HG03571 (cell line): ENCODE measurements at regions not wholly inside any gene's neighbourhood (a gene's known extent, or its start where the extent isn't known, plus 50 kb on each side); places are given as distances from the start of the nearest gene placed in this dataset.

Source experiments
- ATAC-seq: cut with Tn5 transposase; IDR thresholded peaks from one replicate; pipeline ENCODE4 v1.9.1; 2021; ENCODE audit not compliant: unreplicated experiment

GRCh38 chr2:167462379-167462778 is 574.1 kb downstream of the XIRP2 start:
- no peak for ATAC-seq

DNA sequence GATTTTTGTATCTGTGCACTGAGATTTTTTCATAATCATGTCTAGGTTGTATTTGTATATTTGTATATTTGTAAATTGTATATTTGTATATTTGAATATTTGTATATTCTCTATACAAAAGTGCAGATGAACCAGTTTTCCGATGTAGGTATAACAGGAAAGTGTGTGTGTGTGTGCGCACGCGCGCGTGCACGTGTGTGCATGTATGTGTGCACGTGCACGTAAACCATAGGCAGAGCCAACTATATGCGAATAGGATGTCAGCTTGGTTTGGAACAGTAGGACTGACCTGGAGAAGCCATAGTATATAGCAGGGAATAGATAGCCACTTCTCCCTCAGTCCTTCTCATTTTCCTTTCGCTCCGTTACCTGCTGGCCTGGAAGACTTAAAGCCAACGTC is 565.8 kb downstream of the XIRP2 start:
- ATAC-seq: no peak

DNA sequence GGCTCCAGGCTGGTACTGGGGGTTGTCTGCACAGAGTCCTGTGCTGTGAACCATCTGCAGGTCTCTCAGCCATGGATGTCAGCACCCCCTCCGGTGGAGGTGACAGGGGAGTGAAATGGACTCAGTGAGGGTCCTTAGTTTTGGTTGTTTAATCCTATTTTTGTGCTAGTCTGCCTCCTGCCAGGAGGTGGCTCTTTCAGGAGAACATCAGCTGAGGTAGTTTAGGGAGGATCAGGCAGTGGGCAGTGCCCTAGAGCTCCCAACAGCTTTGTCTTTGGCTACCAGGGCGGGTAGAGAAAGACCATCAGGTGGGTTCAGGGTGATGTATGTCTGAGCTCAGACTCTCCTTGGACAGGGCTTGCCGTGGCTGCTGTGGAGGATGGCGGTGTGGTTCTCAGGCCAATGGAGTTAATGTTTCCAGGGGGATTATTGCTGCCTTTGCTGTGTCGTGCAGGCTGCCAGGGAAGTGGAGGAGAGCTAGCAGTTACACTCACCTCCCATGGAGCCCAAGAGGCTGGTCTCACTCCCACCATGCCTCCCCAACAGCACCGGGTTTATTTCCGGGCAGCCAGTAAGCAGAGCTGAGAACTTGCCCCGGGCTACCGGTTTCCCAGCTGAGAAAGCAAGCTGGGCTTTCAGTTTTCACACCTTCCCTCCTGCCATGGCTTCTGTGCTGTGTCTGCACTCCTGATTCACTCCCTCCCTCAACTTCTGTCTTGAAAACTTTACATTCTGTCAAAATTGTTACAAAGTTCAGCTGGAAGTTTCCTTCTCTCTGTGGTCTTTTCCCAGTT is 563.4 kb downstream of the XIRP2 start:
- no peak for ATAC-seq

GRCh38 chr2:167450364-167450763 is 562.1 kb downstream of the XIRP2 start:
- ATAC-seq: no peak

- no peak for ATAC-seq
These were observed 552.1 kb downstream of the XIRP2 start for GRCh38 chr2:167440382-167440781.

- no peak for ATAC-seq
These were observed 549.9 kb downstream of the XIRP2 start for GRCh38 chr2:167438206-167438605.

DNA sequence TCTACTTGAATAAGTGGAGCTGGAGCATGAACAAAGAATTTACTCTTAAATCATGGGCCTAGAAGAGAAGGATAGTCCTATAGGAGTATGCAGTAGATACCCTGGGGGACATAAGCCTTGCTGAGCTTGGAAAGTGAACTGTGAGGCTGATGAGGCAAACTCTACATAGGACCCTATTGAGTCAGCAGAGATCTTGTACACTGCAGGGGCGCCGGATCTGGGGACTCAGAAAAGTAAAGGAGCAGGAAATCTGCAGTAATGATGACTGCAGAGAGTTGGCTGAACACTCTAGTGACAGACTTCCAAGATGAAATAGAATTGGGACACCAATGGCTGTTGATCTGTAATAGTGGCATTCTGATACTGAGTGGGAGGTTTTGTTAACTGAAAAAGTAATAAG is 543.7 kb downstream of the XIRP2 start:
- no peak for ATAC-seq

DNA sequence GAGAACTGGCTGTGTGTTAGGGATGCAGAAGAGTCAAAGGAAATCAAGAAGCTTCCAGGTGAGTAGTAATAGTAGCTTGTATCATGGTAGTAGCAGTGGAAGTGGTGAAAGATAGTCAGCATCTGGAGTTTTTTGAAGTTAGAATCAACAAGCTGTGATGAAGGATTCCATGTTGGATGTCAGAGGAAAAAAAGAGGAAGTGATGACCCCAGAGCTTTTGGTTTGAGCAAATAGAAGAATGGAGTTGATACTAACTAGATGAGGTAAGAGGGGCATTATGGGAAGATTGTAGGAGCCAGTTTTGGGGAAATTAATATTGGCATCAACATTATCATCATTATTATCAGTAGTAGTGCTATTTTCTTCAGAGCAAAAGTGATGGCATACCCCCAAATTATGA is 542.2 kb downstream of the XIRP2 start:
- no peak for ATAC-seq

- ATAC-seq: no peak
These were observed 536.8 kb downstream of the XIRP2 start for GRCh38 chr2:167424803-167425755.

- no peak for ATAC-seq
These were observed 535.9 kb downstream of the XIRP2 start for GRCh38 chr2:167424221-167424620.

GRCh38 chr2:167423731-167424130 is 535.5 kb downstream of the XIRP2 start:
- no peak for ATAC-seq

DNA sequence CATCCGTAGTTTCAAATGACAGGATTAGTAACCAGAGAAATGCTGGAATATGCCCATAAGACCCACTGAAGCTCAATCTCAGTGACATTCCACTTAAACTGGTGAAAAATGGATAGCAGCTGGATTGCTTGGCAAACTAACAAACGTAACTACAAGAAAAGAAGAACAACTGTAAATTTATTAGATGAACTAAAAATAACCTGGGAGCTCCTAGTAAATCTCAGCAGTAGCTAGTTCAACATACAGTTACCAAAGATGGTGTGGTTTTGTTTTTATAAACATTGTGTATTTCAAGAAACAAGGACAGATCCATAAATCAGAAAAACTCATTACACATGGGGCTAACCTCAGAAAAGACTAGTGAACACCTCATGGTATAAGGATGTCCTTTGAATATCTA is 531.9 kb downstream of the XIRP2 start:
- no peak for ATAC-seq

DNA sequence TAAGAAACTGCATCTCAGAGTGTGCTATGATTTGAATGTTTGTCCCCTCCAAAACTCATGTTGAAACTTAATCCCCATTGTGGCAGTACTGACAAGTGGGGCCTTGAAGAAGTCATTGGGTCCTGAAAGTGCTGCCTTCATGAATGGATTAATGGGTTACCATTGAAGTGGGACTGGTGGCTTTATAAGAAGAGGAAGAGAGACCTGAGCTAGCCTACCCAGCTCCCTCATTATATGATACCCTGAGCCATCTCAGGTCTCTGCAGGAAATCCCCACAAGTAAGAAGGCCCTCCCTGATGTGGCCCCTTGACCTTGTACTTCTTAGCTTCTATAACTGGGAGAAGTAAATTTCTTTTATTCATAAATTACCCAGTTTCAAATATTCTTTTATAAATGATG is 526.8 kb downstream of the XIRP2 start:
- ATAC-seq: no peak

DNA sequence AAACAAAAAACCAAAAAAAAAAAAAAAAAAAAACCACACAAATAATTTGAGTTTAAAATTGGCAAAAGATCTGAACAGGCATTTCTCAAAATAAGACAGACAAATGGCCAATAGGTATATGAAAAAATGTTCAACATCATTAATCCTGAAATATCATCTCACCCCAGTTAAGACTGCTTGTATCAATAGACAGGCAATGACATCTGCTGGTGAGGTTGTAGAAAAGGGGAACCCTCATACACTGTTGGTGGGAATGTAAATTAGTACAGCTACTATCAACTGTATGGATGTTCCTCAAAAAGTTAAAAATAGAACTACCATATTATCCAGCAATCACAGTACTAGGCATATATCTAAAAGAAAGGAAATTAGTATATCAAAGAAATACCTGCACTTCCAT is 523.1 kb downstream of the XIRP2 start:
- no peak for ATAC-seq

GRCh38 chr2:167406558-167406957 is 518.3 kb downstream of the XIRP2 start:
- no peak for ATAC-seq

GRCh38 chr2:167404627-167405284 is 516.5 kb downstream of the XIRP2 start:
- no peak for ATAC-seq

DNA sequence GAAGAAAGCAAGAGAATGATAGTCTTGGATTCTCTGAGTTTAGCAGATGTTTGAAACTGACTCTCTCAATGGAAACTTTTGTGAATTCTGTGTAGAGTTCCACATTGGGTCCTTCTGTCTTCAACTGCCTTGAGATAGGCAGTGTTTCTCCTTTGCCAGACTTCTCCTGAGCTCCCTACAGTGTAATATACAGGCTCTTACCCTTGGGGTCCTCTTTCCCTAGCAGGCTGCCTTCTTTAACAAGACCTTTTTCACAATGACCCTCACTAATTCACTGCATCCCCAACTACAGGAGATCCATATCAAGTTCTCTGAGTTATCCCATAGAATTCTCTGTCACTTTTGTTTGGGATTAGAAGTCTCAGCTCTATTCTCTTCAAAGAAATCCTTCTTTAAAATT is 513.0 kb downstream of the XIRP2 start:
- no peak for ATAC-seq

DNA sequence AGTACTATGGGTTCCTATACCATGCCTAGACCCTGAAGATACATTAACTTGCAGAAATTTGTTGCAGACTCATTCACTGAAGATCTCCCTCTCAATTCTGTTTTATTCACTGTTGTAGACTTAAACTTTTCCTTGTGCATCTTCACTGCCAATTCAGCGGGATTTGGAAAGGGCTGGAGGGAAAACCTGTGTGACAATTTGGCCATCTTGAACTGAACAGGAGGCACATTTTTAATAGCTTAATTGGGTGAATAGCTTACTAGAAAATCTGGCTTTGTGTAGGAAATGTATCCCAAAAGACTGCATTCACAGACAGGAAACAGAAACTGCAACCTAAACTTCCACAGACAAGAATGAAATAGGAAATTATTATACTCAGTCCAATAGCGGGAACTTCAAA is 512.3 kb downstream of the XIRP2 start:
- no peak for ATAC-seq

GRCh38 chr2:167398873-167399272 is 510.6 kb downstream of the XIRP2 start:
- ATAC-seq: no peak

- no peak for ATAC-seq
These were observed 500.6 kb downstream of the XIRP2 start for GRCh38 chr2:167388901-167389300.

GRCh38 chr2:167388497-167388896 is 500.2 kb downstream of the XIRP2 start:
- ATAC-seq: no peak

DNA sequence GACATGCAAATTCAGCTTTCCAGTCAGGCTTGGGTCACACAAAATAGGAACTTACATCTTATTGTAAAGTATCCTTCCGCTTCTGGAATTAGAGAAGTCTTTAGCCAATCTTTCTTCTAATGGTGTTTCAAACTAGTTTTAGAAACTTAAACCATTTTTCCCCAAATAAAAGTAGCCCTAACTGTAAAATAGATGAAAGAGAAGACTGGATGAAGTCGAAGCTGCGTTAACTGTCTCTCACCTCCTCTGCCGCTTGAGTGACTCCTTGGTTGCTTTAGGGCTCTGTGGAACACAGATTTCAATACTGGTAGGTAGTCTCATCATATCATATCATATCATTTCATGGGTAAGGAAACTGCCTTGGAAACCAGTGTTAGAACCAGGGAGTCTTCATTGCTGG is 498.4 kb downstream of the XIRP2 start:
- no peak for ATAC-seq
